HG03095 (cell line): ENCODE measurements at regions not wholly inside any gene's neighbourhood (a gene's known extent, or its start where the extent isn't known, plus 50 kb on each side); places are given as distances from the start of the nearest gene placed in this dataset.

Experiments used
- ATAC-seq: cut with Tn5 transposase; IDR thresholded peaks from one replicate; pipeline ENCODE4 v1.9.1; 2021; ENCODE audit warnings: moderate library complexity; ENCODE audit not compliant: unreplicated experiment

- ATAC-seq, result no peak
These were observed 246.2 kb upstream of the SLC10A2 start for GRCh38 chr13:103312467-103312866.

- ATAC-seq, result no peak
These were observed 242.4 kb upstream of the SLC10A2 start for GRCh38 chr13:103308667-103309066.

- no peak for ATAC-seq
These were observed 239.9 kb upstream of the SLC10A2 start for GRCh38 chr13:103306163-103306562.

- no peak for ATAC-seq
These were observed 236.9 kb upstream of the SLC10A2 start for GRCh38 chr13:103303078-103303651.

GRCh38 chr13:103302676-103303075 is 236.5 kb upstream of the SLC10A2 start:
- ATAC-seq, result no peak

GRCh38 chr13:103299079-103299478 is 232.9 kb upstream of the SLC10A2 start:
- no peak for ATAC-seq

GRCh38 chr13:103297083-103297482 is 230.9 kb upstream of the SLC10A2 start:
- ATAC-seq, result no peak

- ATAC-seq, result no peak
These were observed 225.8 kb upstream of the SLC10A2 start for GRCh38 chr13:103291798-103292572.

GRCh38 chr13:103291226-103291625 is 225.0 kb upstream of the SLC10A2 start:
- ATAC-seq, result no peak

- no peak for ATAC-seq
These were observed 223.5 kb upstream of the SLC10A2 start for GRCh38 chr13:103289681-103290080.

- no peak for ATAC-seq
These were observed 221.9 kb upstream of the SLC10A2 start for GRCh38 chr13:103288114-103288513.

- no peak for ATAC-seq
These were observed 221.4 kb upstream of the SLC10A2 start for GRCh38 chr13:103287659-103288058.

GRCh38 chr13:103284466-103284865 is 218.2 kb upstream of the SLC10A2 start:
- ATAC-seq, result no peak

- ATAC-seq, result no peak
These were observed 217.2 kb upstream of the SLC10A2 start for GRCh38 chr13:103283451-103283820.

- no peak for ATAC-seq
These were observed 216.6 kb upstream of the SLC10A2 start for GRCh38 chr13:103282571-103283450.

GRCh38 chr13:103277959-103278694 is 211.9 kb upstream of the SLC10A2 start:
- no peak for ATAC-seq

GRCh38 chr13:103276775-103277498 is 210.7 kb upstream of the SLC10A2 start:
- peak; percentile 90 for ATAC-seq

- ATAC-seq, result no peak
These were observed 209.5 kb upstream of the SLC10A2 start for GRCh38 chr13:103275722-103276121.

GRCh38 chr13:103275081-103275480 is 208.9 kb upstream of the SLC10A2 start:
- no peak for ATAC-seq

- no peak for ATAC-seq
These were observed 207.6 kb upstream of the SLC10A2 start for GRCh38 chr13:103273825-103274224.
